ENCODE measurements at regions not wholly inside any gene's neighbourhood (a gene's known extent, or its start where the extent isn't known, plus 50 kb on each side); places are given as distances from the start of the nearest gene placed in this dataset.

DNA sequence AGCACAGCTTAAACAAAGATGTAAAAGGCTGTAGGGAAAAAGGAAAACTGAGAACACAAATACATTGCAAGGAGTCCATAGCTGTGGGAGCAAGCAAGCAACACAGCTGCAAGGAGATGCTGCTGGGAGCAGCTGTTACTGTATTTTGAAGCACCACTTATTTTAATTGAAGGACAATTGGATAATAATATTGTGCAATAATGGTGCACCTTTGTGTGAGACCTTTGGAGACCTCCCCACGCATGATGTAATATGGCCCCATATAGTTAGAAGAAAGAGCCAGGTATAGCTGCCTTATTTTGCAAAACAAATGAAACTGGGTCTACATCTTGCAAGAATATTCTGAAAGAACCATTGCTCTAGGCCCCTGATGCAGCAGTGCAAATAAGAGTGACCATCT lies 191.1 kb upstream of the KIRREL3 start:
- Mint-ChIP-seq H3K36me3 (ENCODE audit: low read depth) (no peaks in the 10 kb centered on the region), H3K27ac (no peak overlapping the region), H3K4me3 (ENCODE audit: low read depth) (no peak overlapping the region), H3K27me3 (ENCODE audit: low read depth) (no peaks in the 10 kb centered on the region), H3K4me1 (ENCODE audit: low read depth) (no peaks in the 10 kb centered on the region), H3K9me3 (no peaks in the 10 kb centered on the region)
- no peak for DNase-seq (ENCODE audit: low spot score)
- intact Hi-C loops (cut with micrococcal nuclease) = no loop called here

DNA sequence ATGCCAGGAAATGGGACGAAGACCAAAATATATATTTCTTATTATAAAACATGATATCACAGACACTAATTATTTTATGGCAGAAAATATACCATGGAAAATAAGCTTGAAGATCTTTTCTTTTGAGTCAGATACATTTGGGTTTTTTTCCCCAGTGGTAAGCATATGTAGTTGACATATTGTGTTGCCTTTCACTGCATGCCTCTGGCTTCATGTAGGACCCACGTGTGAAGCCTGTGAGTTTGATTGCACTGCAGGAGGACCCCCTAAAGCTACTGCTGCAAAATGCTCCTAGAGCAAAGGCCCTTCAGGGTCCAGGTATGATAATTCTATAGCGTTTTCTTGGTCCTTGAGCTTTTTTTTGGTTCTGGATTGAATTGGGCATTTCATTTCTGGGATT lies 190.7 kb upstream of the KIRREL3 start:
- Mint-ChIP-seq H3K4me1 (ENCODE audit: low read depth) (no peaks in the 10 kb centered on the region), H3K4me3 (ENCODE audit: low read depth) (no peak overlapping the region), H3K27ac (no peak overlapping the region), H3K36me3 (ENCODE audit: low read depth) (no peaks in the 10 kb centered on the region), H3K9me3 (no peaks in the 10 kb centered on the region), H3K27me3 (ENCODE audit: low read depth) (no peaks in the 10 kb centered on the region)
- no peak for DNase-seq (ENCODE audit: low spot score)
- intact Hi-C loops (cut with micrococcal nuclease) = no loop called here

DNA sequence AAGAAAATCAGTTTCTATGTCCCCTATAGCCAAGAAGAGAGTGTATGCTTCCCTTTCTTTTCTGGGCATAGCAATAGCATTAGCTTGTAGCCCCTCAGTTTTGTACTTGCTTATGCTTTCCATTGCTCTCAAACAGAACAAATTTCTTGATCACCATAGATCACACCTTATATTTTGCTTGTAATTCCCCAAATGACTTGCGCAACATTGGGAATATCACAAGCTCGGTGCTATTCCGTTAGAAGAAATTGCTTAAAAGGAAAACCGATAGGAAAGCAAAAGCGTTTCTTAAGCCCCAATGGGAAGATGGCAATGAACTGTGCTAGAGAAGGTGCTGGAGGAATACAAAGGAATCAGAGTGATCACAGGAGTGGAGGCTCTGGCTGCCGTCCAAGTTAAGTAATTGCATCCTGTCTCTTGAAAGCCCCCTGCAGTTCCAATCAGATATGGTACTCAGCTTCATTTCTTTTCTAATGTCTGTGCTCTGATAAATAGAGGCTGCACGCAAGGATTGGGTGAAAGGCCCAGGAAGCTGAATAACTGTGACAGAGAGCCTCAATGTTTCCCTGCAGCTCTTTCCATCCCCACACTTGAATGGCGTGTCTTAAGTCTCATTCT lies 182.1 kb upstream of the KIRREL3 start:
- Mint-ChIP-seq H3K4me3 (ENCODE audit: low read depth) (no peak overlapping the region), H3K27ac (no peak overlapping the region), H3K4me1 (ENCODE audit: low read depth) (no peaks in the 10 kb centered on the region), H3K36me3 (ENCODE audit: low read depth) (no peaks in the 10 kb centered on the region), H3K27me3 (ENCODE audit: low read depth) (no peaks in the 10 kb centered on the region), H3K9me3 (no peaks in the 10 kb centered on the region)
- intact Hi-C loops (cut with micrococcal nuclease) = no loop called here
- DNase-seq (ENCODE audit: low spot score) = no peak

DNA sequence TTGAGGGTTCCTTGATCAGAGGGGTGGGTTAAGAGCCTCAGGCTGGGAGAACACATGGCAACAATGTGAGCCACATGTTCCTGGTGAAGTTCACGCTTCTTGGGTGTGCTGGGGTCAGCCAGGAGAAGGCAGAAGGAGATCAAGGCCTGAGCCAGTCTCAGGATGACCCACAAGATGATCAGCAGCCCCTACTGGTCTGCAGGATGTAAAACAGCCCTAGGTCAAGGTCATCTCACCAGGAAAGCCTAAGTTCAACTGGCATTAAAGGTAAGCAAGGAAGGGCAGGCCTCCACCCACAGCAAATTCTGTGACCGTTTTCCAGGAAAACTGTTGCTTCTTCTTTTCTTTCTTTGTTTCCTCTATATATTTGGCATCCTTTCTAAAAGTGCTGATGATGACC lies 156.7 kb upstream of the KIRREL3 start:
- no peaks in the 10 kb centered on the region for H3K36me3 Mint-ChIP-seq (ENCODE audit: low read depth)
- no peaks in the 10 kb centered on the region for H3K27me3 Mint-ChIP-seq (ENCODE audit: low read depth)
- no peak for DNase-seq (ENCODE audit: low spot score)
- intact Hi-C loops (cut with micrococcal nuclease) = no loop called here
- H3K4me3 Mint-ChIP-seq (ENCODE audit: low read depth) = no peak overlapping the region
- H3K9me3 Mint-ChIP-seq = no peaks in the 10 kb centered on the region
- H3K27ac Mint-ChIP-seq = no peak overlapping the region
- H3K4me1 Mint-ChIP-seq (ENCODE audit: low read depth) = no peaks in the 10 kb centered on the region

DNA sequence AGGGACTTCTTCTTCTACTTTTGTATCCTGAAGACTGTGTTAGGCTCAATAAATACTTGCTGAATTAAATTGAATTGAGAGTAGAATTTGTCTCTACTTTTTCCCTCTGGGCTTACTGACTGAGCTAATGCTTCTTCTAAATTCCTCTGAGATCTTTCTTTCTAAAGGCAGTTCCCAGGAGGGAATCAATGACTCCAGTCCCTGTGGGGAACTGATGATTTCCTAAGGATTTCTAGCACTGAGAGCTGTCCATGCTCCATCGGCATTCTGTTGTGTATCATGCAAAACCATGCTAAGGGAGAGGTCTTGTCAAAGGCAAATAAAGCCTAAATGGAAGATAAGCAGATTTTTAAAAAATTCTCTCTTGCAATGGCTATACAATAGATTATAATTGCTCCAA lies 148.8 kb upstream of the KIRREL3 start:
- no peaks in the 10 kb centered on the region for H3K27me3 Mint-ChIP-seq (ENCODE audit: low read depth)
- intact Hi-C loops (cut with micrococcal nuclease) = no loop called here
- H3K4me3 Mint-ChIP-seq (ENCODE audit: low read depth) = no peak overlapping the region
- H3K4me1 Mint-ChIP-seq (ENCODE audit: low read depth) = no peaks in the 10 kb centered on the region
- H3K9me3 Mint-ChIP-seq = no peaks in the 10 kb centered on the region
- DNase-seq (ENCODE audit: low spot score) = no peak
- no peaks in the 10 kb centered on the region for H3K36me3 Mint-ChIP-seq (ENCODE audit: low read depth)
- no peak overlapping the region for H3K27ac Mint-ChIP-seq

DNA sequence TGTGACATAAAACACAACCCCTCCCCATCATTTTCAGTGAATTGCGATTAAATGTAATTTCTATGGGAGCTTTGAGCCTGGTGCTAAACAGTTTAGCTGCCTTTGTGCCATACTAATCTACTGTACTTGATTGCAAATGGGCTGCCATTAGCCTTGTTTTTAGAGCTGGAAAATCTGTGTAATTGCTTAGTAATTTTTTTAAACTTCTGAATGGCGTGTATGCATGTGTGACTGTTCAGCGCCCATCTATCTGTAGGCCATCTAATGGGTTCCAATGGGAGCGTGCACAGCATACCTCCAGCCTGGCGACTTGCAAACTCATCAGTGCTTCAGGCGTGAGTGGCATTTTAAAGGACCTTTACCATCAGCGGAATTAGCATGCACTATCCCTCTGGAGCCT lies 142.7 kb upstream of the KIRREL3 start:
- Mint-ChIP-seq H3K4me1 (ENCODE audit: low read depth) (no peaks in the 10 kb centered on the region), H3K4me3 (ENCODE audit: low read depth) (no peak overlapping the region), H3K9me3 (no peaks in the 10 kb centered on the region), H3K27me3 (ENCODE audit: low read depth) (no peaks in the 10 kb centered on the region), H3K36me3 (ENCODE audit: low read depth) (no peaks in the 10 kb centered on the region), H3K27ac (no peak overlapping the region)
- no peak for DNase-seq (ENCODE audit: low spot score)
- intact Hi-C loops (cut with micrococcal nuclease) = no loop called here

DNA sequence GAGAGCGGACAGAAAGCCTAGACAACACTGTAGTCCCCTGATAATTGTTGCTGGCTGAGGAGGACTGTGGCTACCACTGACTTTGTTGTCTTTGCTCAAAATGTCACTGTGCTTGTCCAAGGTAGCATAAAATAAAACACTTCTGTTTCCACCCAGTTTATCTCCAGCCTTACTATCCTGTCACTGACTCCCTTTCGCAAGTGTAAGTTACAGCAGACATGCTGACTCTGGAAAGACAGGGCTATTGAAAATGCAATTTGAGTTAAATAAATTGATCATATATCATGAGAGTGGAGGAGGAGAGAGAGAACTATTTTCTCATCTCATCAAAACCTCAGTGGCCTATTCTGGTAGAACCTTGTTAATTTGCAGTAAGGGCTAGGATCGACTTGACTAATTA lies 138.0 kb upstream of the KIRREL3 start:
- no peaks in the 10 kb centered on the region for H3K9me3 Mint-ChIP-seq

DNA sequence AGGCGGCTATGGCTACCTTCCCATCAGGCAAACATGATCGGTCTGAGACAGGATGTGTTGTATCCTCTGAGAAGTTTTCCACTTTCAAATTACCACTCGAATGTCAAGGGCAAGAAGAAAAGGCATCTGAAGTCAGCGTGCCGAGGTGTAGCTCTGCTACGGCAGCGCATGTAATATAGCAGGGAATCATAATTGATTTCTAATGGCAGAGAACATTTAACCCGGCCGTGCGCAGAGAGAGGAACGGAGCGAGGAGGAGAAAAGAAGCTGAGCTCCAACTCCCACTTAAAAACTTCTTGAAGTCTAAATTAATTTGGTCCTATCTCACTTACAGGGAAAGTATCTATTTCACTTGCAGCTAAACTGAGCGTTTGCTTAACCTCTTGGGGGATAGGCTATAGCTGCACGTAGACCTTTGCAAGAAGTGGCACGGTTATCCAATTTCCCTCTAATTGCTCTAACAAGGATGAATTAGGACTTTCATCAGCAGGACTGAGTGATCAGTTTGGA lies 137.3 kb upstream of the KIRREL3 start:
- no peaks in the 10 kb centered on the region for H3K36me3 Mint-ChIP-seq (ENCODE audit: low read depth)
- intact Hi-C loops (cut with micrococcal nuclease) = no loop called here
- no peaks in the 10 kb centered on the region for H3K9me3 Mint-ChIP-seq
- no peak for DNase-seq (ENCODE audit: low spot score)
- no peak overlapping the region for H3K27ac Mint-ChIP-seq
- no peak overlapping the region for H3K4me3 Mint-ChIP-seq (ENCODE audit: low read depth)
- no peaks in the 10 kb centered on the region for H3K4me1 Mint-ChIP-seq (ENCODE audit: low read depth)
- H3K27me3 Mint-ChIP-seq (ENCODE audit: low read depth) = no peaks in the 10 kb centered on the region

More for the DNA sequence above, 138.0 kb upstream of the KIRREL3 start:
- no peaks in the 10 kb centered on the region for H3K4me1 Mint-ChIP-seq (ENCODE audit: low read depth)
- no peak for DNase-seq (ENCODE audit: low spot score)
- no peaks in the 10 kb centered on the region for H3K36me3 Mint-ChIP-seq (ENCODE audit: low read depth)
- no peak overlapping the region for H3K4me3 Mint-ChIP-seq (ENCODE audit: low read depth)
- no peak overlapping the region for H3K27ac Mint-ChIP-seq
- intact Hi-C loops (cut with micrococcal nuclease) = no loop called here
- H3K27me3 Mint-ChIP-seq (ENCODE audit: low read depth) = no peaks in the 10 kb centered on the region

DNA sequence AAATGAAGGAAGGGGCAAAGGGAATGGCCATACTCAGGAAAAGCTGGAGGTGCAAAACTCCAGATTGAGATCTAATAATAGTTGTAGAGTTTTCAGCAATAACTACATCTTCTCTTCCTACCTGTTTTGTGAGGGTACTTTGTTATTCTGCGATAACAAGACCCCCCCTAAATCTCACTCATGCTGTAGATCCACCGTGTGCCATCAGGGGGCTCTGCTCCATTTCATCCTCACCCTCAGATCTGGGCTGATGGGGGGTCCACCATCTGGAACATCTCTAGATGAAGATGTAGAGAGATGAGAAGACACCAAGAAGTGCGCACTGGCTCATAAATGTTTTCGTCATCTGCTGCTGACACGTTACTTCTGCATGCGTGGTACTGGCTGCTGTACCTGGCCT lies 135.9 kb upstream of the KIRREL3 start:
- Mint-ChIP-seq H3K9me3 (no peaks in the 10 kb centered on the region), H3K36me3 (ENCODE audit: low read depth) (no peaks in the 10 kb centered on the region), H3K4me3 (ENCODE audit: low read depth) (no peak overlapping the region), H3K27ac (no peak overlapping the region), H3K4me1 (ENCODE audit: low read depth) (no peaks in the 10 kb centered on the region), H3K27me3 (ENCODE audit: low read depth) (no peaks in the 10 kb centered on the region)
- intact Hi-C loops (cut with micrococcal nuclease) = no loop called here
- no peak for DNase-seq (ENCODE audit: low spot score)

DNA sequence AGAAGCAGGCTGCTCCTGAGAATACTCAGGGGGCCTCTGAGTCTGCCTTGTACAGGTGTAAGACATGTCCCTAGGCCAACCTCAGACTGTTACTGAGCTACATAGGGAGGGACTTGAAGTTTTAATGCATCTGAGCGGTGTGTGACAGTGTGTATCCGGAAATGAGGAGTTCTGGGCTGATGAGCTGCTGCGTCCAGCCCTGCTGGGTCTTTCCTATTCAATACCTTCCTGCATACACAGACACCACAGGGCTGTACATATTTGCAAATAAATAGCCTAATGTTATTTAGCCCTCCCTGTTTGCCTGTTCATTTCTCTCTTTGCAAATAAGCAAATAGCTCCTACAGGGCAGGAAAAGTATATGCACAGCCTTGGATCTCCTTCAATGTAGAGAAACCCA lies 134.7 kb upstream of the KIRREL3 start:
- DNase-seq (ENCODE audit: low spot score) = no peak
- H3K9me3 Mint-ChIP-seq = no peaks in the 10 kb centered on the region
- H3K27me3 Mint-ChIP-seq (ENCODE audit: low read depth) = no peaks in the 10 kb centered on the region
- no peaks in the 10 kb centered on the region for H3K36me3 Mint-ChIP-seq (ENCODE audit: low read depth)
- no peak overlapping the region for H3K27ac Mint-ChIP-seq
- H3K4me3 Mint-ChIP-seq (ENCODE audit: low read depth) = no peak overlapping the region
- no peaks in the 10 kb centered on the region for H3K4me1 Mint-ChIP-seq (ENCODE audit: low read depth)
- intact Hi-C loops (cut with micrococcal nuclease) = no loop called here

DNA sequence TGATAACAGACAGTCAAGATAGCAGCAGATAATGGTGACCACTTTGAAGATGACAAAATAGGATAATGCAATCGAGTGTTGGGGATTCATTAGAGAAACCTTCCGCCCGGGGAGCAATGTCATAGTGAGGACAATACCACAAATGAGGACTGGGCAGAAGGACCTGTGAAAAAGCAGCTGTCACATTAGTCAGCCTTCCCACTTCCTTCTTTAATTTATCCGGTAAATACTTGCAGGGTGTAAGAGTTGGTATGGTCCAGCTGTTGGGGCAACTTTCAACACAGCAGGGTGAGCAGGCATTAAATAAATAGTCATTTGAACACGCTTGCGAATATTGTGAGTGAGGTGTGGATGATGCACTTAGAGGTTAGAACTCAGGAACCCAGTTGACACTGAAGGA lies 132.5 kb upstream of the KIRREL3 start:
- no peaks in the 10 kb centered on the region for H3K36me3 Mint-ChIP-seq (ENCODE audit: low read depth)
- no peaks in the 10 kb centered on the region for H3K9me3 Mint-ChIP-seq
- no peak overlapping the region for H3K27ac Mint-ChIP-seq
- DNase-seq (ENCODE audit: low spot score) = no peak
- H3K4me1 Mint-ChIP-seq (ENCODE audit: low read depth) = no peaks in the 10 kb centered on the region
- no peak overlapping the region for H3K4me3 Mint-ChIP-seq (ENCODE audit: low read depth)
- intact Hi-C loops (cut with micrococcal nuclease) = no loop called here
- H3K27me3 Mint-ChIP-seq (ENCODE audit: low read depth) = no peaks in the 10 kb centered on the region

DNA sequence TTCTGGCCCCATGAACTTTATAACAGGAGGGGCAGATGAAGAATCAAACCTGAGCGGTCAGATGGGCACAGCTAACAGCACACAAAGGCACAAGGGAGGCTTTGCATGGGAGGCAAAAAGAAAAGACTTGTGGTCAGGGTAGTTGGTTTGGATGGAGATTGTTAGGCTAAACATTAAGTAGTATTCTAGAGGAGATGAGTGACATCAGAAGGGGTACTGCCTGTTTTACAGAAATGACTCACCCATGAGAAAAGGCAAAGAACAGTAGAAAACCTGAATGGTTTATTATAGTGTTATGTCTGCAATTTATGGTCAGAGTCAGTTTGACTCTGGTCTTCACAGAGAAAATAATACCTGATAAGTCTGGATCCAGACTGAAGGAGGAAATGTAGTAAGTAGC lies 129.8 kb upstream of the KIRREL3 start:
- DNase-seq (ENCODE audit: low spot score) = no peak
- Mint-ChIP-seq H3K4me3 (ENCODE audit: low read depth) (no peak overlapping the region), H3K36me3 (ENCODE audit: low read depth) (no peaks in the 10 kb centered on the region), H3K9me3 (no peaks in the 10 kb centered on the region), H3K27ac (no peak overlapping the region), H3K4me1 (ENCODE audit: low read depth) (no peaks in the 10 kb centered on the region), H3K27me3 (ENCODE audit: low read depth) (no peaks in the 10 kb centered on the region)
- intact Hi-C loops (cut with micrococcal nuclease) = no loop called here

DNA sequence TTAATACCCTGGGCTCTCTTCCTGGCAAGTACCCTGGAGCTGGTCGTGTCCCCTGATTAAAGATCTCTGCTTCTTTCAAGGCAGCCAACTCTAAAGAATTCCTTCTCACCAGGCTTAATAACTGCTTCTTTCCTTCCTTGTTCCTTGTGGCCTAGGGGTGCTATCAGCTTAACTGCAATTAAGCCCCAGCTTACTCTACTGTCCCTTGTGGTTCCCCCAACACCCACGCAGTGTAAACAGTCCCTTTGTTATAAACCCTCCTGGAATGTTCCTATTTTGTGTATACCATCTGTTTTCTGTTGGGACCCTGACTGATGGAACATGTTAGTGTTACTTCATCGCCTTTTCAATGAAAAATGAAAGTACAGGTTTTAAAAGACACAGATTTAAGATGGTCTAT lies 126.4 kb upstream of the KIRREL3 start:
- Mint-ChIP-seq H3K27ac (no peak overlapping the region), H3K9me3 (no peaks in the 10 kb centered on the region), H3K27me3 (ENCODE audit: low read depth) (no peaks in the 10 kb centered on the region), H3K36me3 (ENCODE audit: low read depth) (no peaks in the 10 kb centered on the region), H3K4me1 (ENCODE audit: low read depth) (no peaks in the 10 kb centered on the region), H3K4me3 (ENCODE audit: low read depth) (no peak overlapping the region)
- no peak for DNase-seq (ENCODE audit: low spot score)
- intact Hi-C loops (cut with micrococcal nuclease) = no loop called here

DNA sequence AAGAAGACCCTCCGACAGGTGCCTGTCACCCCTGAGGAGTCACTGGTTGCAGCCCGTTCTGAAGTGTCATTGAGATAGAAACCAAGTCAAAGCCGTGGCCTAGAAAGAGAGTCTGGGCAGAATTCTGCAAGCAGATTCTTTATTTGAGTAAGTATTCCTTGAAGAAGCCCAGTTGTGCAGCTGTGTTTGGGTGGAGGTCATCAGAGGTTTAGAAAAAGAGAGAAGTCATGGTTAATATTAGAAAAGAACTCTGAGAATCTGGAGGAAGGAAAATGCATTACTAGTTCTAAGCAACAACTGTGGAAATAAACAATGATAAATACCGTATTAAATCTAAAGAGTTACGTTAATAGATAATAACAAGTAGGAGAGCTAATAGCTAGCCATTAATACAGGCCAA lies 118.8 kb upstream of the KIRREL3 start:
- Mint-ChIP-seq H3K9me3 (no peaks in the 10 kb centered on the region), H3K4me1 (ENCODE audit: low read depth) (no peaks in the 10 kb centered on the region), H3K36me3 (ENCODE audit: low read depth) (no peaks in the 10 kb centered on the region), H3K4me3 (ENCODE audit: low read depth) (no peak overlapping the region), H3K27ac (no peak overlapping the region), H3K27me3 (ENCODE audit: low read depth) (no peaks in the 10 kb centered on the region)
- DNase-seq (ENCODE audit: low spot score) = no peak
- intact Hi-C loops (cut with micrococcal nuclease) = no loop called here
